Left lung (tissue), 4 donors: ENCODE measurements at regions not wholly inside any gene's neighbourhood (a gene's known extent, or its start where the extent isn't known, plus 50 kb on each side); places are given as distances from the start of the nearest gene placed in this dataset.

ENCODE experiments used
- ATAC-seq: fragments of 200-7000 bp; cut with Tn5 transposase; one replicate; pipeline ENCODE4 v1.9.1; 2020; ENCODE audit warnings: moderate library complexity
- DNase-seq, 4 donors: peaks; one replicate each; pipeline ENCODE4 v3.0.0-alpha.2; 2013 to 2020
- H3K27ac ChIP-seq, 2 donors: fragments of 200-600 bp; sonication (generic) in 1 of 2; one replicate each; pipeline versions ENCODE4 v1.5.0 to v1.8.0; 2020 to 2021
- H3K27me3 ChIP-seq, 2 donors: fragments of 200-600 bp; sonication (generic) in 1 of 2; one replicate each; pipeline versions ENCODE4 v1.5.0 to v1.8.0; 2020 to 2021
- H3K36me3 ChIP-seq, 2 donors: fragments of 200-600 bp; sonication (generic) in 1 of 2; one replicate each; pipeline versions ENCODE4 v1.5.0 to v1.8.0; 2020 to 2021
- H3K4me1 ChIP-seq, 2 donors: fragments of 200-600 bp; one replicate each; pipeline ENCODE4 v1.8.0; 2021
- H3K4me3 ChIP-seq, 2 donors: fragments of 200-600 bp; sonication (generic) in 1 of 2; one replicate each; pipeline versions ENCODE4 v1.5.0 to v1.8.0; 2020 to 2021; ENCODE audit warnings: mild to moderate bottlenecking in 1 of 2
- H3K9me3 ChIP-seq, 2 donors: fragments of 200-600 bp; sonication (generic) in 1 of 2; one replicate each; pipeline versions ENCODE4 v1.5.0 to v1.8.0; 2020 to 2021
- intact Hi-C, 2 donors: fragments of 100-400 bp; cut with DNase I; formaldehyde crosslinking; loops; one replicate each; pipeline versions ENCODE4 v1.11.2 to v1.14.2; 2022
- TF ChIP-seq, protein P1 (sequence below), 2 donors: fragments of 200-600 bp; sonication (generic) in 1 of 2; IDR thresholded peaks; one replicate each; pipeline versions ENCODE4 v1.5.0 to v1.8.0; 2021; ENCODE audit warnings: antibody characterized with exemption in 2 of 2
- donor health status: DM: no; HTN: yes; CAD: no.
- donor health status: DM: no; HTN: no; CAD: no.

- no peaks in the 10 kb centered on the region for H3K36me3 ChIP-seq
- H3K9me3 ChIP-seq: no peaks in the 10 kb centered on the region
- peak; percentile 68 for ATAC-seq
- no peaks in the 10 kb centered on the region for H3K27me3 ChIP-seq
- no peak overlapping the region for H3K4me3 ChIP-seq
- DNase-seq: no peak
- intact Hi-C loops: no loop called here
- TF ChIP-seq, protein P1, sequence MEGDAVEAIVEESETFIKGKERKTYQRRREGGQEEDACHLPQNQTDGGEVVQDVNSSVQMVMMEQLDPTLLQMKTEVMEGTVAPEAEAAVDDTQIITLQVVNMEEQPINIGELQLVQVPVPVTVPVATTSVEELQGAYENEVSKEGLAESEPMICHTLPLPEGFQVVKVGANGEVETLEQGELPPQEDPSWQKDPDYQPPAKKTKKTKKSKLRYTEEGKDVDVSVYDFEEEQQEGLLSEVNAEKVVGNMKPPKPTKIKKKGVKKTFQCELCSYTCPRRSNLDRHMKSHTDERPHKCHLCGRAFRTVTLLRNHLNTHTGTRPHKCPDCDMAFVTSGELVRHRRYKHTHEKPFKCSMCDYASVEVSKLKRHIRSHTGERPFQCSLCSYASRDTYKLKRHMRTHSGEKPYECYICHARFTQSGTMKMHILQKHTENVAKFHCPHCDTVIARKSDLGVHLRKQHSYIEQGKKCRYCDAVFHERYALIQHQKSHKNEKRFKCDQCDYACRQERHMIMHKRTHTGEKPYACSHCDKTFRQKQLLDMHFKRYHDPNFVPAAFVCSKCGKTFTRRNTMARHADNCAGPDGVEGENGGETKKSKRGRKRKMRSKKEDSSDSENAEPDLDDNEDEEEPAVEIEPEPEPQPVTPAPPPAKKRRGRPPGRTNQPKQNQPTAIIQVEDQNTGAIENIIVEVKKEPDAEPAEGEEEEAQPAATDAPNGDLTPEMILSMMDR (IDR thresholded peaks at IDR 0.05): no peak
- no peak overlapping the region for H3K27ac ChIP-seq
- no peaks in the 10 kb centered on the region for H3K4me1 ChIP-seq
Observed at GRCh38 chr5:35313291-35313690, 83.0 kb upstream of the PRLR start.

GRCh38 chr5:35312267-35312666 is 82.0 kb upstream of the PRLR start:
- intact Hi-C loops: no loop called here
- Histone ChIP-seq H3K4me3 (no peak overlapping the region), H3K27me3 (no peaks in the 10 kb centered on the region), H3K9me3 (no peaks in the 10 kb centered on the region), H3K27ac (no peak overlapping the region), H3K4me1 (no peaks in the 10 kb centered on the region), H3K36me3 (no peaks in the 10 kb centered on the region)
- TF ChIP-seq, protein P1 (IDR thresholded peaks at IDR 0.05): no peak
- DNase-seq (no peak), ATAC-seq (no peak)

DNA sequence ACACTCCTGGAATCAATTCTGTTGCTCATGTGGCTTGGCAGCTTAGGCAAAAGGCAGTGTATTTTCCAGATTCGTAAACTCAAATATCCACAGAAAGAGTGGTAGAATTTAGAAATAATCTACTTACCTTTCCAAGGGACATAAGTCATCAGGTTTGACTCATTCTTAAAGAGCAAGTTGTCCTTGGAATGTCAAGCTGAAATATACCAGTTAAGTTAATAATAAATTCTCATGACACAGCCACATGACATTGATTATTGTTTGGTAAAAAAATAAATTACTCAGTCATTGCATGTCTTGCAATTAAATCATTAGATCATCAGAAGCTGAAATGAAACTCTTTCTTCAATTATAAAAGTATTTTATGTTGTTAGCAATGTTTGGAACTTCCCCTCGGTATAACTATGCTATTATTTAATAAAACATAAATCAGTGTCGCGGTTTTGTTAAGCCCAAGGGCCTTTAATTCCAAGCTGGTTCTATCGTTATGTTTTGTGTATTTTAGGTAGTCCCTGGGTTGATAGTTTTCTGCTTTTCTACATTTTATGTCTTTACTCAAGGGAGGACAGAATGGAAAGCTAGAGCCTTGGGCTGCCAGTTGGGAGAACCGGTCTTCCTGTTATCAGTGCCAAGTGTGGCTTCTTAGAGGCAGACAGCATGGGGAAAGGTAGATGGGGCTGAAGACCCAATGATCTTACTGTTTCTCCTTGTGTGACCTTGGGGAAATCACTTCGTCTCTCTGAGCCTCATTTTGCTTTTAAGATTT is 79.3 kb upstream of the PRLR start:
- Histone ChIP-seq H3K4me1 (no peaks in the 10 kb centered on the region), H3K9me3 (no peaks in the 10 kb centered on the region), H3K4me3 (no peak overlapping the region), H3K36me3 (no peaks in the 10 kb centered on the region), H3K27ac (no peak overlapping the region), H3K27me3 (no peaks in the 10 kb centered on the region)
- DNase-seq: no peak
- intact Hi-C loops: no loop called here
- TF ChIP-seq, protein P1 (IDR thresholded peaks at IDR 0.05): no peak
- no peak for ATAC-seq

DNA sequence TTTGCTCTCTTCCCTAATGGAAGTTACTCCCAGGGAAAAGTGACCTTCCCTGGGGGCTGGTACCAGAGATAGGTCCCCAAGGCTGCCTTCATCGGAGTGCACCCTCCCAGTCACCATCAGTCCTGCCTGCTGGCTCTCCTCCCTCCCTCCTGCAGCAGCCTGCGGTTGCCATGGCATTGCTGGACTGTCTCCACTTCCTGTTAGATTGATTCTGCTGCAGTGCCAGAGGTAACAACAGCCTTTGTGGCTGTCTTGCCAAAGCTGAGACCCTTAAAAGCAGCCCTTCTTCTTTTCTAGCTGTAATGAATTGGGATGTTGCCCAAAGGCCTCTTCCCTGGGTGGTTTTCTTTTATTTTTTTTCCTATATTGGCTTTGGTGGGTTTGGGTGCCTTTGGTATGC is 78.1 kb upstream of the PRLR start:
- no peaks in the 10 kb centered on the region for H3K27me3 ChIP-seq
- TF ChIP-seq, protein P1 (IDR thresholded peaks at IDR 0.05): no peak
- intact Hi-C loops: no loop called here
- ATAC-seq (no peak), DNase-seq (no peak)
- no peaks in the 10 kb centered on the region for H3K36me3 ChIP-seq
- no peak overlapping the region for H3K27ac ChIP-seq
- H3K4me3 ChIP-seq: no peak overlapping the region
- no peaks in the 10 kb centered on the region for H3K9me3 ChIP-seq
- no peaks in the 10 kb centered on the region for H3K4me1 ChIP-seq

GRCh38 chr5:35306716-35307365 is 76.6 kb upstream of the PRLR start:
- H3K4me3 ChIP-seq: no peak overlapping the region
- H3K27me3 ChIP-seq: no peaks in the 10 kb centered on the region
- no peaks in the 10 kb centered on the region for H3K9me3 ChIP-seq
- H3K4me1 ChIP-seq: no peaks in the 10 kb centered on the region
- DNase-seq: no peak
- TF ChIP-seq, protein P1 (IDR thresholded peaks at IDR 0.05): no peak
- no peak overlapping the region for H3K27ac ChIP-seq
- no peak for ATAC-seq
- intact Hi-C loops: no loop called here
- no peaks in the 10 kb centered on the region for H3K36me3 ChIP-seq
